BJ (cell line): ENCODE measurements at regions not wholly inside any gene's neighbourhood (a gene's known extent, or its start where the extent isn't known, plus 50 kb on each side); places are given as distances from the start of the nearest gene placed in this dataset.
"Not testable (repeated sequence)": the region's sequence is repeated elsewhere in the genome, so short reads cannot be mapped to it uniquely, and the experiment has no call there.

Source experiments
- CTCF ChIA-PET: fragments of 350-600 bp; formaldehyde crosslinking; extraction: SDS; loops from one replicate; lab custom pipeline; 2021; ENCODE audit warnings: antibody characterized with exemption, inconsistent platforms; lab: Yijun Ruan, JAX
- POLR2A ChIA-PET: fragments of 300-600 bp; sonication (Branson Sonifier 250); formaldehyde crosslinking; extraction: SDS; loops from one replicate; lab custom pipeline; 2021; ENCODE audit warnings: antibody characterized with exemption; lab: Charles Lee
- DNase-seq: peaks from one replicate; pipeline ENCODE4 v3.0.0-alpha.2; 2011; ENCODE audit warnings: low read depth
- H3K27me3 ChIP-seq: 2 replicates; pipeline ENCODE4 v1.6.0; 2011; ENCODE audit warnings: low read length; ENCODE audit not compliant: control insufficient read depth, insufficient read depth
- H3K36me3 ChIP-seq: 2 replicates; pipeline ENCODE4 v1.5.1; 2011; ENCODE audit warnings: low read length; ENCODE audit not compliant: control insufficient read depth, insufficient read depth
- H3K4me3 ChIP-seq: 2 replicates; pipeline ENCODE4 v1.5.1; 2011; ENCODE audit warnings: low read depth, mild to moderate bottlenecking, control low read depth, low read length
- CTCF ChIP-seq: IDR thresholded peaks from 2 replicates; pipeline ENCODE4 v1.5.1; 2011; ENCODE audit warnings: low read depth, mild to moderate bottlenecking, control low read depth, inconsistent platforms, low read length, moderate library complexity; ENCODE audit not compliant: insufficient read depth

DNA sequence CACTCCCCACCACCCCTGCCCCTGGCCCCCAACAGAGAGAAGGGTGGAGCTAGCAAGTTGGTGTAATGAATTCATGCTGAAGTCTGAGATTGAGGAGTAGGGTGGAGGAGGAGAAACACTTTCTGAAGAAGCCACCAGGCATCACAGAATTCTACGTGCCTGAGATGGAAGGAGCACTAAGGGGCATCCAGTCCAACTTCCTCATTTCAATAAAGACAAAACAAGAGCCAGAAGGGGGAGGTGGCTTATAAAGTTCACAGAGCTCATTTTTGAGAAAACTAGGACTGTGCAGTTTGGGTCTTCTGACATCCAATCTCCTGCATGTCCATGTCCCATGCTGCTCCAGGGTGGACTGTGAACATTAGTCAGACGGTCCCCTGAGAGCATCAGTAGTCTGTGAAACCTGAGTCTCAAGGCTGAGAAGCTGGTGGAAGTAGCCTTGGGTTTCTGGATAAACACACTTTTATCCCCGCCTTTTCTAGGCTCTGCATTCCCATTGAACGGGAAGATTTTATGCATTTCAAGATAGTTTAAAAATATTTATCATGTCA is 77.7 kb downstream of the TRIM43 start:
- DNase-seq: no peak
- CTCF ChIA-PET: interaction anchor here (1.0 kb wide), 1 partner anchor 14 kb away, joined by 3 read pairs; no protein-coding TSS in a partner anchor
- POLR2A ChIA-PET: no interaction called here
- H3K27me3 ChIP-seq: no peaks in the 10 kb centered on the region
- no peak for TF ChIP-seq CTCF
- H3K4me3 ChIP-seq: no peak overlapping the region
- H3K36me3 ChIP-seq: no peaks in the 10 kb centered on the region

DNA sequence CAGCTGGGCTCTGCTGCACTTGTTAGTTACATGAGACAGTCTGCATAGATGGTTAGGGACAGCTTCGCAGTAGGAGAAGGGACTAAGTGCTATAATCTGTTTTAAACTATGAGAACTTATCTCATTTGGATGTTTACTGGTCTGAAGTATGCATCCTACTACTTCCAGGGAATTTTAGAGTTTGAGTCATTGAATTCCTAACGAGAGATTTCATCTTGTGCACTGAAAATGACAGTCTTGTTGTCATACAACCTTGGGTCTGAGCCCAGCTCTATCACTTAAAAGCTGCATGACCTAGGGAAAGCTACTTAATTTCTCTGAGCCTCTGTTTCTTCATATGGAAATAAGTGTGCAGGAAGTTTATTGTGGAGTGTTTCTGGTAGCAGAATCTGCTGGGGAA is 78.4 kb downstream of the TRIM43 start:
- POLR2A ChIA-PET: no interaction called here
- CTCF ChIA-PET: interaction anchor here (1.0 to 1.3 kb wide), 2 partner anchors 13 to 254 kb away, joined by 3 read pairs; no protein-coding TSS in a partner anchor
- TF ChIP-seq CTCF: no peak
- H3K36me3 ChIP-seq: no peaks in the 10 kb centered on the region
- DNase-seq: peak; percentile 63
- no peak overlapping the region for H3K4me3 ChIP-seq
- H3K27me3 ChIP-seq: no peaks in the 10 kb centered on the region

GRCh38 chr2:95670686-95671085 is 78.9 kb downstream of the TRIM43 start:
- ChIA-PET POLR2A (no interaction called here), CTCF (interaction anchor here (1.3 kb wide), 1 partner anchor 254 kb away, joined by 3 read pairs; no protein-coding TSS in a partner anchor)
- TF ChIP-seq CTCF: no peak
- H3K4me3 ChIP-seq: no peak overlapping the region
- DNase-seq: no peak
- peaks cover 2% of the 10 kb centered on the region; the same call in 1 of the 2 replicates for H3K27me3 ChIP-seq
- H3K36me3 ChIP-seq: no peaks in the 10 kb centered on the region

DNA sequence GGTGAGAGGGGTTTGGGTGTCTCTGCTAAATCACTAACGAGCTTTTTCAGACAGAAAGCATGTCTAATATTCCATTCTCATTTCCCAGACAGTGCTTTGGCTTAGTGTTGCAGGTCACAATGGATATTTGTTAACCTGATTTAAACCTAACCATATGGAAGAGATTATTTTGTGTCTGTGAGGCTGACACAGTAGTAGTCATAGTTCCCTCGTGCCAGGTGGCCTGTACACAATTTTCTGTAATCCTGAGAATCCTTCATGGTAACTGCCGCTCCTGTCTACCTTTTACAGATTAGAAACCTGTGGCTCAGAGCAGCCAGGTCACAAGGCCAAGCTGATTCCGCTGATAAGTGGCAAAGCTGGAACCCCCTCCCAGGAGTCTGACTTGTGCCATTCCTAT is 79.4 kb downstream of the TRIM43 start:
- H3K36me3 ChIP-seq, H3K4me3 ChIP-seq, H3K27me3 ChIP-seq, POLR2A ChIA-PET, DNase-seq: not testable (repeated sequence)
- CTCF ChIA-PET: interaction anchor here (1.0 to 1.3 kb wide), 2 partner anchors 57 to 255 kb away, joined by 3 read pairs; no protein-coding TSS in a partner anchor

DNA sequence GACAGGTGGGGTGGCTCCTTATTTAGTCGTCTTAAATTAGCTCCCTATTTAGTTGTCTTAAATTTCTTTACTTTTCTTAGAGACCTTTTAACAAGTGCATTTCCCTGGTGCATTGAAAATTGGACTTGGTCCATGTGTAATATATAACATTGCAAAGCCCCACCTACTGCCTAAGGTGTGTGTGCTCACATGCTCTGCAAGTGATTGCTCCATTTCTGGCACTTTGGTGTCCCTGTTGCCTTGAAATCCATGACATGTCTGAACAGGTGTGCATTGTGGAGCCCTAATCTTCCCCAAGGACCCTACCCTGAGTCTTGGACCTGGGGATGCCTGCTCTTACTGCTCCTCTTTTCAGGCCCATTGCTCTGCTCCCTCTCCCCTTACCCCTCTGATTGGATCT is 80.2 kb downstream of the TRIM43 start:
- H3K4me3 ChIP-seq, H3K36me3 ChIP-seq, POLR2A ChIA-PET, DNase-seq, H3K27me3 ChIP-seq: not testable (repeated sequence)
- CTCF ChIA-PET: interaction anchor here (1.0 kb wide), 1 partner anchor 56 kb away, joined by 3 read pairs; no protein-coding TSS in a partner anchor

DNA sequence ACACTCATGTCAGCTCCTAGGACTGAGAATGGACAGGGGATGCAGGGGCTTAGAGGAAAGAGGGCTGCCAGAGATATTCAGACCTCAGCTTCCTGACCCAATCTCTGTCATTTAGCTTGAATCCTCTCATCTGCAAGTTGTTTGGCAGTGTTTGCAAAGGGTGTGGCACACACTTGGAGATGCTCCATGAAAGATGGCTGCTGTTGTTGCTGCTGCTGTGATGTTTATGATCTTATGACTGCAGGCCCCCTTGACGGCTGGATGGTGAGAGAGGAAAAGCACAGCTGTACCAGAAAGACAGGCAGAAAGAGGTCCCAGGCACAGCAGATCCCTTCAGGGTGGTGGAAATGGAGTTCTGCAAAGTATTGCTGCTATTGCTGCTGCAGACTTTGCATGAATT is 80.7 kb downstream of the TRIM43 start:
- H3K27me3 ChIP-seq, H3K36me3 ChIP-seq, CTCF ChIA-PET, DNase-seq, POLR2A ChIA-PET, H3K4me3 ChIP-seq: not testable (repeated sequence)

DNA sequence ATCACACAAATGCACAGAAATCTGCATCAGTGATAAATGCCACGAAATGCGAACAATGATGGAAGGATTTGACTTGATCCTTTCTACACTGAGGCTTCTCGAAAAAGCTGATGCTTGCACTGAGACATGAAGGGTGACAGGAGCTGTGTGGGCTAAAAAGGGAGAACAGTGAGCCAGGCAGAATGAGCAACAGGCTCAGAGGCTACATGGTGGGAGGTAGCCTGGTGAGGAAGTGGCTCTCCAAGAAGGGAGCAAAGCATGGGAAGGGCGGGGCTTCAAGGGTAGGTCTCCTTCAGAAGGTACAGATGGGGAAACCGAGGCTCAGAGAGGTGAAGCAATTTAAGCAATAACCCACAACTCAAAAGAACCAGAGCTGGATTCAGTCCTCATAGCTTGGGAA is 82.4 kb downstream of the TRIM43 start:
- CTCF ChIA-PET: no interaction called here
- H3K27me3 ChIP-seq: peaks cover 2% of the 10 kb centered on the region; the same call in 1 of the 2 replicates
- no peak for TF ChIP-seq CTCF

DNA sequence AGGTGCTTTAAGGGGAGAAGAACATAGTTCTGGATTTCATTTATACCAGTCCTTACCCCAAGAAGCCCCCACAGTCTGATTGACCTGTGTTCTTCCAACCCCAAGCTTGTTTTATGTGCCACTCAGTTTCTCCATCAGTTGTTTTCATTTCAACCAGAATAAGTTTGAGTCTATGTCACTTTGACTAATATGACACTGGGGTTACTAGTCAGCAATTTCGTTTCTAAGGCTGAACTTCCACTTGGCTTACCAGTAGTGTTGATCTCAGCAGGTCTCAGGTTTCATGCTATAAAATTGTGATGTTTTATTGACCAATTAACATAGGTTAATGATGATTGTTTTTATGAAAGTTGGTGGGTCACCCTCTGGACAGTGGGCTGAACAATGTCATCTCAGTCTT is 84.8 kb downstream of the TRIM43 start:
- CTCF ChIA-PET, H3K27me3 ChIP-seq, DNase-seq, H3K36me3 ChIP-seq, POLR2A ChIA-PET, H3K4me3 ChIP-seq: not testable (repeated sequence)

More for the DNA sequence above, 82.4 kb downstream of the TRIM43 start:
- DNase-seq: no peak
- POLR2A ChIA-PET: no interaction called here
- no peaks in the 10 kb centered on the region for H3K36me3 ChIP-seq
- no peak overlapping the region for H3K4me3 ChIP-seq
